AG04449 (cell line): ENCODE measurements at regions not wholly inside any gene's neighbourhood (a gene's known extent, or its start where the extent isn't known, plus 50 kb on each side); places are given as distances from the start of the nearest gene placed in this dataset.

Experiments
- CTCF ChIA-PET: fragments of 350-600 bp; formaldehyde crosslinking; extraction: SDS; loops from one replicate; lab custom pipeline; 2021; ENCODE audit warnings: antibody characterized with exemption; lab: Yijun Ruan, JAX
- POLR2A ChIA-PET: fragments of 400-600, 350-600 bp; formaldehyde crosslinking; extraction: SDS; loops from one replicate; lab custom pipeline; 2020; ENCODE audit warnings: antibody characterized with exemption, inconsistent platforms; lab: Yijun Ruan, JAX
- DNase-seq: peaks from one replicate; pipeline ENCODE4 v3.0.0-alpha.2; 2010; ENCODE audit warnings: low read depth, low spot score
- H3K4me3 ChIP-seq: 2 replicates; pipeline ENCODE4 v1.5.1; 2011; ENCODE audit warnings: low read depth, mild to moderate bottlenecking, control low read depth, low read length
- CTCF ChIP-seq: IDR thresholded peaks from one replicate; pipeline ENCODE4 v1.5.1; 2011; ENCODE audit warnings: mild to moderate bottlenecking, moderate library complexity, low read length, control low read depth, inconsistent platforms; ENCODE audit not compliant: insufficient read depth; ENCODE audit errors: missing control alignments

DNA sequence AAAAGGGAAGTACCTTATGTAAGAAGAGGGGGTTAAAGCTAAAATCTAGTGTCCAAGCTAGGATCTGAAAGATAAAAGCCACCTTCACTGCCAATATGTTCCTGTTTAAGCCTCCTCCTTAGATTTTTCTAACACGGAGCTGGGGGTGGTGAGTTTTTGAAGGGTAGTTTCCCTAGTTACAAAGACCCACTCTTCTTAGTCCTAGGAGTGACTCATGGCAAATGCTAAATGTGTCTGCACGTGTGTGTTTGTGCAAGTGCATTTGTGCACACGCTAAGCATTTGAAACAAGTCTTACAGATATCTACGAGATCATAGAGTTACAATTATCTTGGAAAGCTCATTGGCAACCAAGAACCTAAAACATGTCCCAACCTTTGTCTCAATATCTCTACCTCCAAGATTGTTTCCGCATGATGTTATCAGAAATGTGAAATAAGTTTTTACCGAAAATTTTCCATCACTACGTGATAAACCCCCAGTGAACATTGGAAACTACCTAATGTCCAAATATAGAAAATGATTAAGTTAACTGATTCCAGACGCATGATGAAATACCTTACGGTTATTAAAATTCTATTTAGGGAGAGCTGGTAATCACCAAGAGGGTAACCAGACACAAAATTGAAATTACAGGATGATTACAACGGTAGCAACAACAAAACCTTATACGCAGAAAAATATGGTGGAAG, 78.0 kb upstream of the HRH2 start:
- H3K4me3 ChIP-seq, result no peak overlapping the region
- CTCF ChIA-PET, result no interaction called here
- TF ChIP-seq CTCF, result no peak
- DNase-seq, result no peak
- POLR2A ChIA-PET, result no interaction called here

GRCh38 chr5:175582697-175583096, 75.2 kb upstream of the HRH2 start:
- TF ChIP-seq CTCF, result no peak
- H3K4me3 ChIP-seq, result no peak overlapping the region
- no peak for DNase-seq
- POLR2A ChIA-PET, result no interaction called here
- CTCF ChIA-PET, result no interaction called here

DNA sequence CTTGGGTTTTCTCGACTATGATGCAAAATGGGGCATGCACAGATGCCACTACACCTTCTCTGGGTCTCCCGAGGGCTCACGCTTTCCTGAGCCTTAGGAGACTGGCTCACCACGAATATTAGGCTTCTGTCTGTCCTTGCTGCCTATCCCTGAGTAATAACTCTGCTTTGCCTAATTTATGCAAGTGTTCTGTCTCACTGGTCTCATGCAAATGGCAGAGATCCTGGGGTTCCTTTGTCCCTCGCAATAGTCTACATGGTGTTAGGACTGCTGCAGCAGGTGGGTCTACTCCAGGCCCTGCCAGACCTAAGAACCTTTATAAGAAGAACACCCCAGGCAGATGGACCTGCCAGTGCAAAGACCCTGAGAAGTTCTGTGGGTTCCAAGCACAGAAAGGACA, 72.3 kb upstream of the HRH2 start:
- CTCF ChIA-PET, result no interaction called here
- no peak overlapping the region for H3K4me3 ChIP-seq
- POLR2A ChIA-PET, result no interaction called here
- no peak for DNase-seq
- TF ChIP-seq CTCF, result no peak

DNA sequence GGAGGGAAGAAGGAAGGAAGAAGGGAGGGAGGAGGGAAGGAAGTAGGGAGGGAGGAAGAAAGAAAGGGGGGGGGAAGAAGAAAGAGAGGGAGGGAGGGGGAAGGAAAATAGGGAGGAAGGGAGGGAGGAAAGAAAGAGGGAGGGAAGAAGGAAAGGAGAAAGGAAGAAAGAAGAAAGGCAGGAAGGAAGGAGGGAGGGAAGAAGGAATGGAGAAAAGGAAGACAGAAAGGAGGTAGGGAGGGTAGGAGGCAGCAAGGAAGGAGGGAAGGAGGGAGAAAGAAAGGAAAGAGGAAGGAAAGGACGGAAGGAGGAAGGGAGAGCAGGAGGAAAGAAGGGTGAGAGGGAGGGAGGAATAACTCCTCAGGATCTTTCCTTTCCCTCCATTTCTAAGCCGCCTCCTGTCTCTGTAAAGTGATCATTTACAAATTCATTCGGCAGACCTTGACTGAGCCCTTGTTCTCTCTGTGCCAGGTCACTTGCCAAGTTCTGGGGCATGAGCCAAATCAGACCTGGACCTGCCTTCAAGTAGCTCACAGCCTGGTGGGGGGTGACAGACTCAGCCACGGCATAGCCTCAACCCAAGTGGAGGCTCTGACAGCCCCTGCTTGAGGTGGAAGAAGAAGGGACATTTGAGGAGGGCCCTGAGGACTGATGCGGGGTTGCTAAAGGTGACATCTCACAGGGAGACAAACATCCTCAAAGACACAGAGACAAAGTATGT, 69.0 kb upstream of the HRH2 start:
- ChIA-PET CTCF (no interaction called here), POLR2A (no interaction called here)
- TF ChIP-seq CTCF, result no peak
- no peak overlapping the region for H3K4me3 ChIP-seq
- no peak for DNase-seq

- H3K4me3 ChIP-seq, result no peak overlapping the region
- TF ChIP-seq CTCF, result no peak
- CTCF ChIA-PET, result no interaction called here
- POLR2A ChIA-PET, result no interaction called here
- no peak for DNase-seq
These were observed 68.2 kb upstream of the HRH2 start for GRCh38 chr5:175589714-175590113.

- CTCF ChIA-PET, result no interaction called here
- no peak for TF ChIP-seq CTCF
- POLR2A ChIA-PET, result no interaction called here
- peak; percentile 10 for DNase-seq
- H3K4me3 ChIP-seq, result no peak overlapping the region
These were observed 67.4 kb upstream of the HRH2 start for GRCh38 chr5:175590471-175590881.
